A673 (cell line): ENCODE measurements at regions not wholly inside any gene's neighbourhood (a gene's known extent, or its start where the extent isn't known, plus 50 kb on each side); places are given as distances from the start of the nearest gene placed in this dataset.
A peak's percentile ranks its signal among the peaks of the same experiment; 100 is the strongest.

Experiments
- BruUV-seq: library from RNA; stranded (reverse); fragments of 400-500 nt; replicated peaks from 2 replicates; lab custom pipeline; 2021; lab: Mats Ljungman, UMichigan
- CTCF ChIA-PET: fragments of 300-600 bp; sonication (Branson Sonifier 250); formaldehyde crosslinking; loops from one replicate; lab custom pipeline; 2022; ENCODE audit warnings: antibody characterized with exemption; lab: Charles Lee
- POLR2A ChIA-PET: fragments of 300-600 bp; sonication (Branson Sonifier 250); formaldehyde crosslinking; loops from one replicate; lab custom pipeline; 2022; ENCODE audit warnings: antibody characterized with exemption; ENCODE audit not compliant: low non-redundant PET; lab: Charles Lee
- DNase-seq: peaks from one replicate; pipeline ENCODE4 v3.0.0-alpha.2; 2015; ENCODE audit warnings: low spot score
- H3K27ac ChIP-seq: fragments of 200-600 bp; sonication (generic); 2 replicates; pipeline ENCODE4 v1.5.1; 2016; ENCODE audit warnings: mixed run types, low read depth, mild to moderate bottlenecking, mixed read lengths, antibody characterized with exemption, low read length; ENCODE audit not compliant: poor library complexity, severe bottlenecking
- H3K27me3 ChIP-seq: fragments of 200-600 bp; sonication (generic); replicated peaks from 2 replicates; pipeline ENCODE4 v1.6.1; 2017; ENCODE audit warnings: mixed run types, low read depth, mild to moderate bottlenecking, mixed read lengths, antibody characterized with exemption, low read length; ENCODE audit not compliant: insufficient read depth, poor library complexity
- H3K36me3 ChIP-seq: fragments of 200-600 bp; sonication (generic); 2 replicates; pipeline ENCODE4 v1.6.1; 2016; ENCODE audit warnings: mixed run types, mild to moderate bottlenecking, mixed read lengths, antibody characterized with exemption, low read length; ENCODE audit not compliant: insufficient read depth, poor library complexity, severe bottlenecking
- H3K4me1 ChIP-seq: fragments of 200-600 bp; sonication (generic); 2 replicates; pipeline ENCODE4 v1.6.1; 2017; ENCODE audit warnings: mixed run types, mild to moderate bottlenecking, mixed read lengths, antibody characterized with exemption, low read length; ENCODE audit not compliant: insufficient read depth, poor library complexity, severe bottlenecking
- H3K4me3 ChIP-seq: fragments of 200-600 bp; sonication (generic); 2 replicates; pipeline ENCODE4 v1.5.1; 2016; ENCODE audit warnings: low read depth, mixed run types, mild to moderate bottlenecking, mixed read lengths, low read length; ENCODE audit not compliant: poor library complexity, severe bottlenecking
- H3K9me3 ChIP-seq: fragments of 200-600 bp; sonication (generic); 2 replicates; pipeline ENCODE4 v1.6.1; 2016; ENCODE audit warnings: mixed run types, low read depth, mild to moderate bottlenecking, mixed read lengths, antibody characterized with exemption, low read length; ENCODE audit not compliant: poor library complexity, severe bottlenecking
- EZH2 ChIP-seq: fragments of 200-600 bp; sonication (generic); IDR thresholded peaks from 2 replicates; pipeline ENCODE4 v1.6.1; 2017; ENCODE audit warnings: borderline replicate concordance, low read depth, mild to moderate bottlenecking, mixed read lengths, antibody characterized with exemption, low read length; ENCODE audit not compliant: poor library complexity, severe bottlenecking
- intact Hi-C: fragments of 100-400 bp; cut with micrococcal nuclease; formaldehyde crosslinking; loops from one replicate; pipeline ENCODE4 v1.10.0; 2022; ENCODE audit not compliant: unreplicated experiment
- TF ChIP-seq, protein P1 (sequence below): fragments of 300-800, 200-600 bp; sonication (generic); conservative IDR thresholded peaks from 2 replicates; pipeline ENCODE4 v1.5.1; 2017; ENCODE audit warnings: low read depth, mild to moderate bottlenecking, antibody characterized with exemption, low read length, moderate library complexity, mixed read lengths

DNA sequence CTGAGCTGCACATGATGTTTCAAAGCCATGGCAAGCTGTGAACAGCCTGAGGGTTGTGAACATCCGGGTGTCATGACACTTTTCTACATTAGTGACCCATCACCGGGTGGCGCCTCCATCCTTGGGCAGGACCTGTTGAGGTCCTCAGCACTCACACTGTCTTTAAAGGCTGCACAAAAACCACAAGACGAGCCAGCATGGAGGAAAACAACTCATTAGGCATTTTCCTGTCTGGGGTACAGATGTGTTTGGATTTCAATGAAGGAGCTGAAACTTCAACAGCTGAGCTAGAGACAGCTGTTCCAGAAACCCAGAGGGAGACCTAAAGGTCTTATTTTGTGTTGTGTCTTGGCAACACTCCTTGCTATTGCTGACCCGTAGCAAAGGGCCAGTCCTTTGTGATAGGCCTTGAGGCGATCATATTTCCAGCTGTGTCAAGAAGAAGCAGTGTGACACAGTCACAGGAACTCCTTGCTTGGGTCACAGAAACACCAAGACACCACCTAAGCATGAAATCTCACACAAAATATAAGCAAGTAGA, 151.8 kb upstream of the VLDLR start:
- no peak for DNase-seq
- no peaks in the 10 kb centered on the region for H3K9me3 ChIP-seq
- ChIA-PET CTCF (interaction anchor here (0.6 to 0.7 kb wide), 2 partner anchors 59 to 108 kb away, joined by 5 to 6 read pairs; no protein-coding TSS in a partner anchor), POLR2A (no interaction called here)
- intact Hi-C loops = no loop called here
- BruUV-seq = no TSS peak
- TF ChIP-seq EZH2 = no peak
- TF ChIP-seq, protein P1, sequence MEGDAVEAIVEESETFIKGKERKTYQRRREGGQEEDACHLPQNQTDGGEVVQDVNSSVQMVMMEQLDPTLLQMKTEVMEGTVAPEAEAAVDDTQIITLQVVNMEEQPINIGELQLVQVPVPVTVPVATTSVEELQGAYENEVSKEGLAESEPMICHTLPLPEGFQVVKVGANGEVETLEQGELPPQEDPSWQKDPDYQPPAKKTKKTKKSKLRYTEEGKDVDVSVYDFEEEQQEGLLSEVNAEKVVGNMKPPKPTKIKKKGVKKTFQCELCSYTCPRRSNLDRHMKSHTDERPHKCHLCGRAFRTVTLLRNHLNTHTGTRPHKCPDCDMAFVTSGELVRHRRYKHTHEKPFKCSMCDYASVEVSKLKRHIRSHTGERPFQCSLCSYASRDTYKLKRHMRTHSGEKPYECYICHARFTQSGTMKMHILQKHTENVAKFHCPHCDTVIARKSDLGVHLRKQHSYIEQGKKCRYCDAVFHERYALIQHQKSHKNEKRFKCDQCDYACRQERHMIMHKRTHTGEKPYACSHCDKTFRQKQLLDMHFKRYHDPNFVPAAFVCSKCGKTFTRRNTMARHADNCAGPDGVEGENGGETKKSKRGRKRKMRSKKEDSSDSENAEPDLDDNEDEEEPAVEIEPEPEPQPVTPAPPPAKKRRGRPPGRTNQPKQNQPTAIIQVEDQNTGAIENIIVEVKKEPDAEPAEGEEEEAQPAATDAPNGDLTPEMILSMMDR = no peak
- H3K27me3 ChIP-seq = no peaks in the 10 kb centered on the region
- no peaks in the 10 kb centered on the region for H3K4me1 ChIP-seq
- H3K27ac ChIP-seq = no peak overlapping the region
- H3K36me3 ChIP-seq = no peaks in the 10 kb centered on the region
- H3K4me3 ChIP-seq = no peak overlapping the region

DNA sequence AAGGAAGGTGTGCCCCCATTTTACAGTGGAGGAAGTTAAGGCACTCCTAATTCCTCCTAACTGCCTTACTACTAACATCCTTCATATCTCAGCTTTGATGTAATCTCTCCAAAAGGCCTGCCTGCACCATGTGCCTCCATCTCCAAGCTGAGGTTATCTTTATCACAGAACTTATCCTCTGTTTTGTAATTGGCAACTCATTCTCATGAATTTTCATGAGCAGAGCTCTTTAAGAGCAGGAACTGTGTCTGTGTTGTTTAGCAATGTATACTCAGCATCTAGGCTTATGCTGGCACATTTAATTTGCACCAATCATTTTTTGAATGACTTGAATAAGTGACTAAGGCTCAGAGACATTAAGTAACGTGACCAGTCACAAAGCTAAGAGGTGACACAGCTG, 147.9 kb upstream of the VLDLR start:
- Histone ChIP-seq H3K4me1 (no peaks in the 10 kb centered on the region), H3K27ac (no peak overlapping the region), H3K9me3 (no peaks in the 10 kb centered on the region), H3K27me3 (no peaks in the 10 kb centered on the region), H3K4me3 (no peak overlapping the region), H3K36me3 (no peaks in the 10 kb centered on the region)
- no TSS peak for BruUV-seq
- ChIA-PET POLR2A (no interaction called here), CTCF (no interaction called here)
- intact Hi-C loops = no loop called here
- TF ChIP-seq, protein P1 = no peak
- TF ChIP-seq EZH2 = no peak
- DNase-seq = peak; percentile 45

DNA sequence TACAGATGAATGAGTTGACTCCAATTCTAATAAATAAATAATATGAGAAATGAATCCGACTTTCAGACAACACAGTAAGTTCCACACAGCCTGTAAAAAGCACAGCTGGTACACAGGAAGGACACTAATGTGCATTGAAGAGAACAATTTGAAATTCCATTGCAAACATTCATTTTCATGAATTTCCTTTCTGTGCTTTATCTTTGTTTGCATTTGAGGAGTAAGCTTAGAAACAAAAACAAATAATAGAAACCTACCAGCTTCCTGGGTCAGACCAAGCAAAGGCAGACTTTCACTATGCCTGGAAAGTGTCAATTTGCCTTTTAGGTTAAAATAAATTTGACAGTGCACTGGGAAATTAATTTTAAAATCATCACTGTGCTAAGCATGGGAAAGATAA, 143.8 kb upstream of the VLDLR start:
- no peak for TF ChIP-seq EZH2
- TF ChIP-seq, protein P1 = no peak
- H3K36me3 ChIP-seq = no peaks in the 10 kb centered on the region
- H3K4me1 ChIP-seq = no peaks in the 10 kb centered on the region
- intact Hi-C loops = no loop called here
- H3K27ac ChIP-seq = no peak overlapping the region
- no peak overlapping the region for H3K4me3 ChIP-seq
- BruUV-seq = no TSS peak
- POLR2A ChIA-PET = no interaction called here
- CTCF ChIA-PET = no interaction called here
- no peaks in the 10 kb centered on the region for H3K9me3 ChIP-seq
- no peak for DNase-seq
- H3K27me3 ChIP-seq = no peaks in the 10 kb centered on the region
